Upper lobe of left lung (tissue), 6 donors: ENCODE measurements at regions not wholly inside any gene's neighbourhood (a gene's known extent, or its start where the extent isn't known, plus 50 kb on each side); places are given as distances from the start of the nearest gene placed in this dataset.

Experiments used
- ATAC-seq, 2 donors: fragments of 200-7000 bp; cut with Tn5 transposase; one replicate each; pipeline ENCODE4 v1.9.1; 2022; ENCODE audit warnings: mild to moderate bottlenecking in 2 of 2, moderate library complexity in 2 of 2; ENCODE audit not compliant: low FRiP score in 2 of 2
- DNase-seq, 2 donors: peaks; one replicate each; pipeline ENCODE4 v3.0.0-alpha.2; 2019 to 2020
- H3K27ac ChIP-seq, 4 donors: fragments of 200-600 bp; sonication (generic); one replicate each; pipeline ENCODE4 v1.5.1; 2016 to 2019
- H3K27me3 ChIP-seq, 4 donors: fragments of 200-600 bp; sonication (generic); one replicate each; pipeline ENCODE4 v1.5.1; 2017 to 2019
- H3K36me3 ChIP-seq, 4 donors: fragments of 200-600 bp; sonication (generic); one replicate each; pipeline ENCODE4 v1.5.1; 2016 to 2019
- H3K4me1 ChIP-seq, 4 donors: fragments of 200-600 bp; sonication (generic); one replicate each; pipeline ENCODE4 v1.5.1; 2018 to 2019
- H3K4me3 ChIP-seq, 4 donors: fragments of 200-600 bp; sonication (generic); one replicate each; pipeline ENCODE4 v1.5.1; 2017 to 2019; ENCODE audit warnings: mild to moderate bottlenecking in 2 of 4, moderate library complexity in 1 of 4
- H3K9me3 ChIP-seq, 4 donors: fragments of 200-600 bp; sonication (generic); one replicate each; pipeline ENCODE4 v1.5.1; 2018 to 2019
- EP300 ChIP-seq, 4 donors: sonication (generic); formaldehyde crosslinking; IDR thresholded peaks; one replicate each; pipeline ENCODE4 v1.5.1; 2017; ENCODE audit warnings: antibody characterized with exemption in 4 of 4, control low read depth in 2 of 4
- POLR2A ChIP-seq, 4 donors: fragments of 450-650 bp; IDR thresholded peaks; one replicate each; pipeline ENCODE4 v1.5.1; 2016 to 2017; ENCODE audit warnings: antibody characterized with exemption in 4 of 4, mild to moderate bottlenecking in 2 of 4
- POLR2AphosphoS5 ChIP-seq, 2 donors: sonication (generic); formaldehyde crosslinking; IDR thresholded peaks; one replicate each; pipeline ENCODE4 v1.5.1; 2017; ENCODE audit warnings: antibody characterized with exemption in 2 of 2
- WGBS, 2 donors: methylation state at CpG; one replicate each; pipeline ENCODE4 v1.1.5; 2017 to 2018; 5-methylcytosine and 5-hydroxymethylcytosine counted together
- TF ChIP-seq, protein P1 (sequence below), 6 experiments: fragments of 450-650 bp in 4 of 6; fragments of 200-600 bp in 2 of 6; sonication (generic) in 2 of 6; IDR thresholded peaks; one replicate each; pipeline ENCODE4 v1.5.1; 2016 to 2019; ENCODE audit warnings: antibody characterized with exemption in 6 of 6
- donor health status: DM: no; HTN: no; CAD: no; lungs with moderate emphysema.
- donor health status: DM: no; HTN: yes; CAD: no; lungs with severe emphysema.

DNA sequence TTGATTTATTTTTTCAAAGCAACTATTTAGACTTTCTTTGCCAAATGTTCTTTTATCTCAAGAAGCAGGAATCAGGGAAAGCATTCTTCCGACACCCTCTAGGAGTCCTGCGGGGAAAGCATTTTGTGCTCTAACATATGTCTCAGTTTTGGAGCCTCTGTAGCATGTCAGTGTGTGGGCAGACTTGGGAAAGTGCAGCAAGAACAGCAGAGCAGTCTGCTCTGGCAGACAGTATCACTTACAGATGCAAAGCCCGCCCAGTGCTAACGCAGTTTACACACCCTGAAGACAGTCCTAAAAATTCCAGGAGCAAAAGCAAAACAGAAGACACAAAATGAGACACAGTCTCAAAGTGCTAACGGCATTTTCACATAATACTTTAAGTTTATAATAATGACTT is 393.5 kb downstream of the KLF12 start:
- TF ChIP-seq EP300 (IDR thresholded peaks at IDR 0.05) = no peak
- no peak for TF ChIP-seq POLR2A (IDR thresholded peaks at IDR 0.05)
- TF ChIP-seq, protein P1, sequence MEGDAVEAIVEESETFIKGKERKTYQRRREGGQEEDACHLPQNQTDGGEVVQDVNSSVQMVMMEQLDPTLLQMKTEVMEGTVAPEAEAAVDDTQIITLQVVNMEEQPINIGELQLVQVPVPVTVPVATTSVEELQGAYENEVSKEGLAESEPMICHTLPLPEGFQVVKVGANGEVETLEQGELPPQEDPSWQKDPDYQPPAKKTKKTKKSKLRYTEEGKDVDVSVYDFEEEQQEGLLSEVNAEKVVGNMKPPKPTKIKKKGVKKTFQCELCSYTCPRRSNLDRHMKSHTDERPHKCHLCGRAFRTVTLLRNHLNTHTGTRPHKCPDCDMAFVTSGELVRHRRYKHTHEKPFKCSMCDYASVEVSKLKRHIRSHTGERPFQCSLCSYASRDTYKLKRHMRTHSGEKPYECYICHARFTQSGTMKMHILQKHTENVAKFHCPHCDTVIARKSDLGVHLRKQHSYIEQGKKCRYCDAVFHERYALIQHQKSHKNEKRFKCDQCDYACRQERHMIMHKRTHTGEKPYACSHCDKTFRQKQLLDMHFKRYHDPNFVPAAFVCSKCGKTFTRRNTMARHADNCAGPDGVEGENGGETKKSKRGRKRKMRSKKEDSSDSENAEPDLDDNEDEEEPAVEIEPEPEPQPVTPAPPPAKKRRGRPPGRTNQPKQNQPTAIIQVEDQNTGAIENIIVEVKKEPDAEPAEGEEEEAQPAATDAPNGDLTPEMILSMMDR (IDR thresholded peaks at IDR 0.05) = no peak
- no peak for TF ChIP-seq POLR2AphosphoS5 (IDR thresholded peaks at IDR 0.05)
- DNase-seq = no peak
- no peak overlapping the region for H3K4me3 ChIP-seq
- WGBS, 2 donors = 86 to 96% methylated on average over 5 of the region's 5 CpGs
- H3K9me3 ChIP-seq = no peaks in the 10 kb centered on the region
- no peaks in the 10 kb centered on the region for H3K27me3 ChIP-seq
- ATAC-seq = peak in 1 of 2 donors; percentile 81
- H3K36me3 ChIP-seq = no peaks in the 10 kb centered on the region
- H3K27ac ChIP-seq = no peak overlapping the region
- no peaks in the 10 kb centered on the region for H3K4me1 ChIP-seq

DNA sequence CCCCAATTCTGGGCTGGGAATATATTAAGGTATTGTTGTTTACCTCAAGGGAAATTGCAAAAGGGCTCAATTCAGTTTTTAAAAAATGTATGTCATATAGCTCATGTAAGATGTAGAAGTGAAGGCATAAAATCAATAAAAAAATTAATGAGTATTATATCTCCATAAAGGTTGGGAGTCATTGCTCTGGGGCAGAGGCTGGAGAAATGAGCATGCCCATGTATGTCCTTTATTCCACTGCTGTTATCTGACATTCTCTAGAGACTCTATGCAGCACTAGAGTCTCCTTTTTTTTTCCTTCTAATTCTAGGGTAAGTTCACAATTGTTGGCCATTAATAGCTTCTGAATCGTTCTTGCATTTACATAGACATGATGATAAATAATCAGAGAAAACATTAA is 394.8 kb downstream of the KLF12 start:
- no peak overlapping the region for H3K4me3 ChIP-seq
- no peaks in the 10 kb centered on the region for H3K36me3 ChIP-seq
- H3K27me3 ChIP-seq = no peaks in the 10 kb centered on the region
- 59 to 67% methylated on average over 1 of the region's 1 CpG for WGBS, 2 donors
- no peaks in the 10 kb centered on the region for H3K9me3 ChIP-seq
- H3K27ac ChIP-seq = no peak overlapping the region
- no peaks in the 10 kb centered on the region for H3K4me1 ChIP-seq
- TF ChIP-seq POLR2AphosphoS5 (IDR thresholded peaks at IDR 0.05) = no peak
- TF ChIP-seq, protein P1 (IDR thresholded peaks at IDR 0.05) = no peak
- no peak for TF ChIP-seq POLR2A (IDR thresholded peaks at IDR 0.05)
- TF ChIP-seq EP300 (IDR thresholded peaks at IDR 0.05) = no peak
- DNase-seq = no peak
- no peak for ATAC-seq

DNA sequence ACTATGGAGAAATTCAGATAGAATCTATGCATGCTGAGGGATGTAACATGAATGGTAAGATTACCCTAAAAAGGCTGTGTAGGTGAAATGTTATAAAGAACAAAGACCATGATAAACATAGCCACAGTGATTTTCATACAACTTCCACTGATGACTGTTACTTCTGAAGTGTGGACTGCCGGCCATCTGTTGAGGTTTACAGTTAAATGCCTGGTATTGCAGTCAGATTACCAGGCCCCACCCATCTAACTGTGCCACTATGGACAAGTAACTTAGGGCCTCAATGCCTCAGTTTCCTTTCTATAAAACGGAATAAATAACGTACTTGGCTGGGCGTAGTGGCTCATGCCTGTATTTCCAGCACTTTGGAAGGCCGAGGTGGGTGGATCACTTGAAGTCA is 395.6 kb downstream of the KLF12 start:
- Histone ChIP-seq H3K27ac (no peak overlapping the region), H3K36me3 (no peaks in the 10 kb centered on the region), H3K27me3 (no peaks in the 10 kb centered on the region), H3K9me3 (no peaks in the 10 kb centered on the region), H3K4me3 (no peak overlapping the region), H3K4me1 (no peaks in the 10 kb centered on the region)
- no peak for TF ChIP-seq EP300 (IDR thresholded peaks at IDR 0.05)
- no peak for TF ChIP-seq POLR2A (IDR thresholded peaks at IDR 0.05)
- TF ChIP-seq POLR2AphosphoS5 (IDR thresholded peaks at IDR 0.05) = no peak
- TF ChIP-seq, protein P1 (IDR thresholded peaks at IDR 0.05) = no peak
- no peak for ATAC-seq
- WGBS, 2 donors = 92 to 95% methylated on average over 5 of the region's 5 CpGs
- DNase-seq = no peak

DNA sequence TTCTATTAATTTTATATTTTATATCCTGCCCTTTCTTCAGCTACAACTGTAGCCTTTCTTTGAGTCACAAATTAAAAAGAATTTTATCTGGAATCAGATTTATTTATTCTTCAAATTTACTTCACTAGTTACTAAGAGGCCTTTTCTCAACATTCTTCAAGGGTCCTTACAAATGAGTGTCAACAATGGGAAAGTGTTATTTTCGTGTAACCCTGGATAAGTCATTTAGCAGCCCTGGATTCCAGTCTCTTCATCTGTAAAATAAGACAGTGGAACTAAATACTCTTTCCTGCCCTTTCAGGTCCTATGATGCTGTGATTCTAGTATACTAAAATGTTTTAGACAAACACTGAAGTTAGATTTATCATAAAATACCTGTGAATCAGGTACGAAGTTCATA is 397.0 kb downstream of the KLF12 start:
- 70 to 88% methylated on average over 2 of the region's 2 CpGs for WGBS, 2 donors
- no peak for ATAC-seq
- H3K4me1 ChIP-seq = no peaks in the 10 kb centered on the region

DNA sequence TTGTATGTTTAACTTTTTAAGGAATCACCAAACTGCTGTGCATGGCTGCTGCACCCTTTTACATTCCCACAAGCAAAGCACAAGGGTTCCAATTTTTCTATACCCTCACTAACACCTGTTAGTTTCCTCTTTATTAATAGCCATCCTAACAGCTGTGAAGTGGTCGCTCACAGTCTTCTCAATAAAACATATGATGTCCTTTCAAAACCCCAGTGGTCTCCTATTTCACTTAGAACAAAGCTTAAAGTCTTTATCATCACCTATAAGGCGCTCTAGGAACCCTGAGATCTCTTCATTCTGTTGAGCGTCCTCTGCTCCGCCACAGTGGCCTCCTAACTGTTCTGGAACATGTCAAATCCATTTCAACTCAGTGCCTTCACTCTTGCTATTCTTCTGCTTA is 400.5 kb downstream of the KLF12 start:
- no peak overlapping the region for H3K27ac ChIP-seq
- no peaks in the 10 kb centered on the region for H3K36me3 ChIP-seq
- ATAC-seq = no peak
- DNase-seq = no peak
- WGBS, 2 donors = 92 to 97% methylated on average over 4 of the region's 4 CpGs
- no peaks in the 10 kb centered on the region for H3K27me3 ChIP-seq
- H3K9me3 ChIP-seq = no peaks in the 10 kb centered on the region
- H3K4me1 ChIP-seq = no peaks in the 10 kb centered on the region
- TF ChIP-seq, protein P1 (IDR thresholded peaks at IDR 0.05) = no peak
- TF ChIP-seq POLR2A (IDR thresholded peaks at IDR 0.05) = no peak
- TF ChIP-seq POLR2AphosphoS5 (IDR thresholded peaks at IDR 0.05) = no peak
- TF ChIP-seq EP300 (IDR thresholded peaks at IDR 0.05) = no peak
- H3K4me3 ChIP-seq = no peak overlapping the region

More for the DNA sequence above, 397.0 kb downstream of the KLF12 start:
- Histone ChIP-seq H3K4me3 (no peak overlapping the region), H3K9me3 (no peaks in the 10 kb centered on the region), H3K27ac (no peak overlapping the region), H3K36me3 (no peaks in the 10 kb centered on the region), H3K27me3 (no peaks in the 10 kb centered on the region)
- TF ChIP-seq EP300 (IDR thresholded peaks at IDR 0.05) (no peak), POLR2A (IDR thresholded peaks at IDR 0.05) (no peak), POLR2AphosphoS5 (IDR thresholded peaks at IDR 0.05) (no peak)
- TF ChIP-seq, protein P1 (IDR thresholded peaks at IDR 0.05) = no peak
- no peak for DNase-seq
